Ovary (tissue), 7 donors: ENCODE measurements at regions not wholly inside any gene's neighbourhood (a gene's known extent, or its start where the extent isn't known, plus 50 kb on each side); places are given as distances from the start of the nearest gene placed in this dataset.

Source experiments
- DNase-seq, 5 donors: peaks; one replicate each; pipeline ENCODE4 v3.0.0-alpha.2; 2019 to 2020
- H3K27ac ChIP-seq, 2 donors: fragments of 200-600 bp; one replicate each; pipeline versions ENCODE4 v1.5.1 to v1.8.0; 2019 to 2022
- H3K27me3 ChIP-seq: fragments of 200-600 bp; one replicate; pipeline ENCODE4 v1.8.0; 2022
- H3K36me3 ChIP-seq: fragments of 200-600 bp; sonication (generic); one replicate; pipeline ENCODE4 v1.5.1; 2019
- H3K4me1 ChIP-seq: one replicate; pipeline ENCODE4 v1.8.1; 2013; ENCODE audit warnings: mild to moderate bottlenecking, moderate library complexity; ENCODE audit not compliant: insufficient read depth
- H3K4me3 ChIP-seq: fragments of 200-600 bp; sonication (generic); one replicate; pipeline ENCODE4 v1.5.1; 2017
- H3K9me3 ChIP-seq, 2 donors: fragments of 200-600 bp in 1 of 2; sonication (generic) in 1 of 2; one replicate each; pipeline versions ENCODE4 v1.5.1 to v1.8.1; 2013 to 2019; ENCODE audit warnings: mild to moderate bottlenecking in 1 of 2, moderate library complexity in 1 of 2
- EP300 ChIP-seq: sonication (generic); formaldehyde crosslinking; IDR thresholded peaks from one replicate; pipeline ENCODE4 v1.6.1; 2017; ENCODE audit warnings: antibody characterized with exemption
- POLR2A ChIP-seq: fragments of 450-650 bp; IDR thresholded peaks from one replicate; pipeline ENCODE4 v1.6.1; 2017; ENCODE audit warnings: antibody characterized with exemption, mild to moderate bottlenecking, moderate library complexity
- WGBS, 3 donors: extraction: QIAGEN DNeasy Blood & Tissue Kit in 1 of 3; methylation state at CpG; one replicate each; pipeline versions ENCODE4 v1.1.5 to v1.1.7; 2013 to 2017; 5-methylcytosine and 5-hydroxymethylcytosine counted together
- intact Hi-C, 4 donors: fragments of 100-400 bp; cut with DNase I; formaldehyde crosslinking; loops; one replicate each; pipeline versions ENCODE4 v1.11.0 to v1.15.1; 2022 to 2023
- TF ChIP-seq, protein P1 (sequence below), 3 donors: fragments of 450-650 bp in 2 of 3; fragments of 200-600 bp in 1 of 3; IDR thresholded peaks; one replicate each; pipeline versions ENCODE4 v1.5.1 to v1.8.0; 2016 to 2022; ENCODE audit warnings: antibody characterized with exemption in 3 of 3, mild to moderate bottlenecking in 1 of 3
- donor health status: DM: no; HTN: no; CAD: no; lungs with moderate emphysema.
- donor health status: DM: no; HTN: no; CAD: no.
- donor health status: Bipolar disorder and iron deficiency.
- donor health status: DM: no; HTN: no; CAD: no.
- donor health status: DM: yes; HTN: yes; CAD: no.

DNA sequence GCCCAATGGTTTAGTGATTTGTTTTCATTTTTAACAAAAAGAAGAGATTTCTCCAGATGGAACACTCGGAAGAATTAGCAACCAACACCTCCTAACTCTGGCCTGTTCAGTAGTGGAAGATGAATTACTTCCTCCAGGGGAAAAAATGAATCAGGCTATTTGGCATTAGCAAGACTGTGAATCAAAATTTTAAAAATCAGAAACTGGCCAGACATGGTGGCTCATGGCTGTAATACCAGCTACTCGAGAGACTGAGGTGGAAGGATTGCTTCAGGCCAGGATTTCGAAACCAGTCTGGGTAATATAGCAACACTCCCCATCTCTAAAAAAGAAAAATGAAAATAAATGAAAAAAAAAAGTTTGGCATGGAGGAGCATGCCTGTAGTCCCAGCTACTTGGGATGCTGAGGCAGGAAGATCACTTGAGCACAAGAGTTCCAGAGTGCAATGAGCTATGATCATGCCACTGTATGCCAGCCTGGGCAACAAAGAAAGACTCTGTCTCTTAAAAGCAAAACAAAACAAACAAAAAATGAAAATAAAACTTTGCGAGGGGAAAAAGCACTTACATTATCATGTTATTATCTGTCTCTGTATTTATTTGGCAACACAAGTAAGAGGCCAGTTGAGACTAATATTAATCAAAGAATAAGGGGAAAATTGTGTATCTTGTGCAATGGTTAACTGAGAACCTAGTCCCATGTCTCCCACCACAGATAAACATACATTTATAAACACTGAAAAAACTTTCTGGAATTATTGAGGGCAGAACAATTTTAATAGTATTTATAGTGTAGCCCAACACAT is 796.3 kb upstream of the ANO3 start:
- H3K27ac ChIP-seq: no peak overlapping the region
- 7 to 31% (median 22%) methylated on average over 4 of the region's 4 CpGs for WGBS, 3 donors
- peak in 1 of 5 donors; percentile 17 for DNase-seq

DNA sequence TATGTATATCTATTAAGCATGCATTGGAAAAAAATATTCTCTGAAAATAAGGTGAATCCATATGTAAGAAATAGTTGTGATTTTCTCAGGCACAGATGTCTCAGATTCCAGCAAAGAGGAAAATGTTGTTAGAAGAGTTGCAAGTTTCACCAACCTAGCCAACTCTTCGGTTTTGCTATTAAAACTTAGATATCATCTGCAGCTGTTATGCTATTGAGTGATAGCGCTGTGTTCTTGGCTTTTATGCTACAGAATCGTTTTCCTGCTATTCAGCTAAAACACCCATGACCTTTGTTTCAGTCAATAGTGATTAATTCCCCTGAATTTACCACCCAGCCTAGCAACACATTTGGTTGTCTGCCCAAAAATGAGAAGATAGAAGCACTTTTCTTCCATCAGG is 795.6 kb upstream of the ANO3 start:
- no peaks in the 10 kb centered on the region for H3K36me3 ChIP-seq
- DNase-seq: no peak
- no peak overlapping the region for H3K4me3 ChIP-seq
- no peaks in the 10 kb centered on the region for H3K27me3 ChIP-seq
- no peak overlapping the region for H3K27ac ChIP-seq
- TF ChIP-seq EP300: no peak
- TF ChIP-seq, protein P1, sequence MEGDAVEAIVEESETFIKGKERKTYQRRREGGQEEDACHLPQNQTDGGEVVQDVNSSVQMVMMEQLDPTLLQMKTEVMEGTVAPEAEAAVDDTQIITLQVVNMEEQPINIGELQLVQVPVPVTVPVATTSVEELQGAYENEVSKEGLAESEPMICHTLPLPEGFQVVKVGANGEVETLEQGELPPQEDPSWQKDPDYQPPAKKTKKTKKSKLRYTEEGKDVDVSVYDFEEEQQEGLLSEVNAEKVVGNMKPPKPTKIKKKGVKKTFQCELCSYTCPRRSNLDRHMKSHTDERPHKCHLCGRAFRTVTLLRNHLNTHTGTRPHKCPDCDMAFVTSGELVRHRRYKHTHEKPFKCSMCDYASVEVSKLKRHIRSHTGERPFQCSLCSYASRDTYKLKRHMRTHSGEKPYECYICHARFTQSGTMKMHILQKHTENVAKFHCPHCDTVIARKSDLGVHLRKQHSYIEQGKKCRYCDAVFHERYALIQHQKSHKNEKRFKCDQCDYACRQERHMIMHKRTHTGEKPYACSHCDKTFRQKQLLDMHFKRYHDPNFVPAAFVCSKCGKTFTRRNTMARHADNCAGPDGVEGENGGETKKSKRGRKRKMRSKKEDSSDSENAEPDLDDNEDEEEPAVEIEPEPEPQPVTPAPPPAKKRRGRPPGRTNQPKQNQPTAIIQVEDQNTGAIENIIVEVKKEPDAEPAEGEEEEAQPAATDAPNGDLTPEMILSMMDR (IDR thresholded peaks at IDR 0.05): no peak
- TF ChIP-seq POLR2A: no peak
- WGBS, 3 donors: 6 to 19% (median 12%) methylated on average over 3 of the region's 3 CpGs
- intact Hi-C loops: no loop called here
- H3K4me1 ChIP-seq: peaks cover 2% of the 10 kb centered on the region
- H3K9me3 ChIP-seq: no peaks in the 10 kb centered on the region

More for the DNA sequence above, 796.3 kb upstream of the ANO3 start:
- Histone ChIP-seq H3K4me3 (no peak overlapping the region), H3K9me3 (no peaks in the 10 kb centered on the region), H3K36me3 (no peaks in the 10 kb centered on the region), H3K27me3 (no peaks in the 10 kb centered on the region), H3K4me1 (peaks cover 2% of the 10 kb centered on the region)
- intact Hi-C loops: no loop called here
- TF ChIP-seq POLR2A: no peak
- TF ChIP-seq, protein P1 (IDR thresholded peaks at IDR 0.05): no peak
- no peak for TF ChIP-seq EP300

DNA sequence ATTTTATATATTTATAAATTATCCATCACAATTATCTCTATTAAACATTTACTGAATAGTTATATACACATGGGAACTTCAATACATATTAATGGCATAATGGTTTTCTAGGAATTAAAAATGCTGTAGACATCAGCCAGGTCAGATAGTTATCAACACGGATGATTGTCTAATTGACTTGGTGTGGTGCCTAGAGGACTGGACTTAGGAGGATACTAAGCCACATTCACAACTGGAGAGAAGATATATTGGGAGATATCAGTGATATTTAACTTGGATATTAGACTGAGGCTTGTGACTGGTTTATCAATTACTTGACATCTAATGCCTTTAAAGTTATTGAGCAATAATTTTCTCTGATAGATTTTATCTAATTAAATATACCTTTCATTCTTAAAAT is 794.5 kb upstream of the ANO3 start:
- Histone ChIP-seq H3K4me1 (peaks cover 2% of the 10 kb centered on the region), H3K27ac (no peak overlapping the region), H3K36me3 (no peaks in the 10 kb centered on the region), H3K9me3 (no peaks in the 10 kb centered on the region), H3K4me3 (no peak overlapping the region), H3K27me3 (no peaks in the 10 kb centered on the region)
- no peak for DNase-seq
- 52 to 84% (median 76%) methylated on average over 1 of the region's 1 CpG for WGBS, 3 donors
- intact Hi-C loops: no loop called here
- TF ChIP-seq POLR2A: no peak
- no peak for TF ChIP-seq EP300
- TF ChIP-seq, protein P1 (IDR thresholded peaks at IDR 0.05): no peak

DNA sequence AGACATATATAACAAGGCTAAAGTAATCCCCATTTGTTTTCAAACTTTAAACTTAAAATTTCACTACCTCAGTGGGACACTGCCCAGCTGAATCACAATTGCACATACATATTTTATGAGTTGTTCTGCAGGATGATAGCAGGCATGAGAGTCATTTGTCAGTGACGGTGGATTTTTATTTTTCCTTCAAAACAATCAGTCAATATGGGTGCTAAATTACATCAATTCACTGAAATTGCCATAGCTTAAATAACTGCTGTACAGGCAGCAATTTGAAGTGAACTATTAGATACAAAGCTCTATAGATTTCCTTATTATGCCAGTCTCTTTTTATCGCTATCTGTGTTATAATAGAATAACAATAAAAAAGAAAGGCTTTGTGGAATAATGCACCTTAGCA is 784.6 kb upstream of the ANO3 start:
- Histone ChIP-seq H3K4me3 (no peak overlapping the region), H3K36me3 (no peaks in the 10 kb centered on the region), H3K4me1 (no peaks in the 10 kb centered on the region), H3K9me3 (no peaks in the 10 kb centered on the region), H3K27me3 (no peaks in the 10 kb centered on the region), H3K27ac (no peak overlapping the region)
- DNase-seq: no peak
- intact Hi-C loops: no loop called here
- 92 to 97% (median 96%) methylated on average over 2 of the region's 2 CpGs for WGBS, 3 donors
- TF ChIP-seq EP300 (no peak), POLR2A (no peak)
- TF ChIP-seq, protein P1 (IDR thresholded peaks at IDR 0.05): no peak
